HG02678 (cell line): ENCODE measurements at regions not wholly inside any gene's neighbourhood (a gene's known extent, or its start where the extent isn't known, plus 50 kb on each side); places are given as distances from the start of the nearest gene placed in this dataset.

ENCODE experiments used
- ATAC-seq: cut with Tn5 transposase; IDR thresholded peaks from one replicate; pipeline ENCODE4 v1.9.1; 2021; ENCODE audit warnings: mild to moderate bottlenecking, moderate library complexity; ENCODE audit not compliant: unreplicated experiment

- ATAC-seq, result no peak
Measured at GRCh38 chr1:239538239-239538988, 152.0 kb downstream of the CHRM3 start.

DNA sequence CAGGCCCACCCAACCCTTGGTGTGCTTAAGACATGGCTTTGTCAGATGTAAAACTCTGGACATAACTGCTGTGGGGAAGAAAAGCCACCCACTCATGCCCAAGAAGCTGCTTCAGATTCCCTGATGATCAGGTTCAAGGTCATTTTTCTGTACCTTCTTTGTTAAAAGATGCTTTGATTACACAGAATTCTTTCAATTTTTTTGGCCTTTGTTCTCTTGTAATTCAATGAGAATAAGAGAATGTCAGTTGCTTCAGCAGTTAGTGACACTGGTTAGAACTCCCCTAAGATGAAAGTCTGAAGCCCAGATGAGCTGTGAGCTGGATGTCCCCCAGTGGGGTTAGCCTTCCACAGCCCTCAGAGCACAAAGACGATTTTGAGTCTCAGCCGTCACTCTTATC lies 152.7 kb downstream of the CHRM3 start:
- ATAC-seq, result no peak

DNA sequence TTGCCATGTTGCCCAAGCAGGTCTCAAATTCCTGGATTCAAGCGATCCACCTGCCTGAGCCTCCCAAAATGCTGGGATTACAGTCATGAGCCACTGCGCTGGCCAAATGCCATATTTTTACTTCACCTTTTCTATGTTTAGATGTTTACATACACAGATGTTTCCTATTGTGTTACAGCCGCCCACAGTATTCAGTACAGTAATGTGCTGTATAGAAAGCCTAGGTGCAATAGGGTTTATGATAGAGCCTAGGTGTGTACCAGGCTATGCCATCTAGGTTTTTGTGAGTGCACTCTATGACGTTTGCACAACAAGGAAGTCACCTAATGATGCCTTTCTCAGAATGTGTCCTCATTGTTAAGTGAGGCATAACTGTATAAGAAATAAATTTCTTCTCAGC lies 153.4 kb downstream of the CHRM3 start:
- no peak for ATAC-seq

DNA sequence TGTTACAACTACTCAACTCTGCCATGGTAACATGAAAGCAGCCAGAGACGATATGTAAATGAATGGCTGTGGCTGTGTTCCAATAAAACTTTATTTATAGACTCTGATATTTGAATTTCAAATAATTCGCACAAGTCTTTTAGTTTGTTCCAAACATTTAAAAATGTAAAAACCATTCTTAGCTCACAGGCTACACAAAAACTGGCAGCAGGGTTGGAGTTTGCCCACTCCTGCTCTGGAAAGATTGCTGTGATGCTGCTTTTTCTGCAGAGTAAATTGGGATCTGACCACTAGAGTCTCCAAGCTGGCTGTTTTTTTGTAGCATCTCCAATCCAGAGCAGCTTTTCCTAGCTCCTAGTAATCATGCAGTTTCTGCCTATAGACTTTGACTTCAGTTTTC lies 157.5 kb downstream of the CHRM3 start:
- ATAC-seq, result no peak

DNA sequence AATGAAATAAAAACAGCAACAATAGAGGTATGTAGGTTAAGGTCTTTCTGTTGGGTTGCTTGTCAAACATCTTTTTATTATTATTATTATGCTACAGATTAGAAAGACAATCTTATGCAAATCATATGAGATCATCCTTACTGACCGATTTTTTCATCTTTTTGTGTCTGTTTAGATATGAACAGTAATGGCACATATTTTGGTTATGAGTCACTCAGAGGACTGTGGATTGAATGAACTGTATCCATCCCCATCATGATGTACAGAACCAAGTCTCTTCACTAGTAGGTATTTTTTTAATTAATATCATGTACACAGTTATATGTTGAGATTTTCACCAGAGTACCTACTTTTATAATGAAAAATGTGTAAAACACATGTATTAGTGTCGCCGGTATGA lies 159.1 kb downstream of the CHRM3 start:
- ATAC-seq, result no peak

- peak; percentile 61 for ATAC-seq
Measured at GRCh38 chr1:239547987-239548386, 161.6 kb downstream of the CHRM3 start.

- no peak for ATAC-seq
Measured at GRCh38 chr1:239550178-239550577, 163.8 kb downstream of the CHRM3 start.

- ATAC-seq, result no peak
Measured at GRCh38 chr1:239555350-239555749, 169.0 kb downstream of the CHRM3 start.

- no peak for ATAC-seq
Measured at GRCh38 chr1:239558559-239558958, 172.2 kb downstream of the CHRM3 start.

DNA sequence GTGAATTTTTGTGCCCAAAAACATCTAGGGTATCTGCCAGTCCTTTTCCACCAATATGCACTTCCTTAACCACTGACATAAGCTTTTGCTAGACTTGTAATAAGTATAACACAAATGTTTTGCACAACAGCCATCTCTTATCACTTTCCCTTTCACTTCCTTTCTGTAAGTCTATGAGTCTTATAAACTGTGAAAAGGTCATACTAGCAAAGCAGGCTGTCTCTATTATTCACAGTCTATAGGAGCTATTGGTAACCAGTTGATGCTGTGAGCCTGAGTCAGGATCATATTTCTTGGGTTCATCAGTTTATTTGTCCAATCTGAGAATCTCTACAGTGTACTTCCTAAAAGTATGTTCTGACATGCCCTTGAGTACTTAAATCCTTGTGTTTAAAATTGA lies 172.6 kb downstream of the CHRM3 start:
- no peak for ATAC-seq

GRCh38 chr1:239560921-239561320 lies 174.6 kb downstream of the CHRM3 start:
- ATAC-seq, result no peak

- ATAC-seq, result no peak
Measured at GRCh38 chr1:239562095-239562494, 175.7 kb downstream of the CHRM3 start.

GRCh38 chr1:239563681-239564080 lies 177.3 kb downstream of the CHRM3 start:
- no peak for ATAC-seq

DNA sequence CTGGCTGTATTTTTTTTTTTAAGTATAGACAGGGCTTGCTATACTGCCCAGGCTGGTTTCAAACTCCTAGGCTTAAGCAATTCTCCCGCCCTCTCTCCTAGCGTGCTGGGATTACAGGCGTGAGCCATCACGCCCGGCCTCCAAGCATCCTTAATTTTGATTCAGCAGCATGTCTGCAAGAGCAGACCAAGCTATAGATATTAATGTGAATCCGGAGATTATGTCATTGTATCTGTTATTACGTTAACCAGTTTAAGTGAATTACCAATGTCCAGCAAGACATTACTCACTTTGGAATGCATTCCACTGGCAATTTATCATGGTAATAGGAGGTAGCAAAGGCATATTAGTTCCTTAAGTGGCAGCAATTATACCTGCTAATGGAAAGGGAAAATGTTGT lies 179.7 kb downstream of the CHRM3 start:
- ATAC-seq, result no peak

GRCh38 chr1:239570878-239571277 lies 184.5 kb downstream of the CHRM3 start:
- ATAC-seq, result no peak

GRCh38 chr1:239572183-239572582 lies 185.8 kb downstream of the CHRM3 start:
- ATAC-seq, result no peak

DNA sequence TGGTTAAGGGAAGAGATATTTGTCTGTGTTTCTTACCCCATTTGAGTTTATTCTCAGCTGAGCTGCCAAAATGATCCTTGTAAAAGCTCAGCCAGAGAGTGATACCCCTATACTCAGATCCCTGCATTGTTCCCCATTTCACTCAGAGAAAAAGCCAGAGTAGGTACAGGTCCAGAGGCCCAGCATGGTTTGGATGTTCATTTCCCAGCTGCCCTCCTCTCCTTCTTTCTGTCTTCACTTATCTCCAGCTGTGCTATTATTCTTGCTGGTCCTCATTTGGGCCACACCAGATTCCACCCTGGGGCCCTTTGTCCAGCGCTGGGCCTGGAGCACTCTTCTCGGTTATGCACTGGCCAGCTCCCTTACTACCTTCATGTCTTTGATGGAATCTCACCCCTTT lies 187.7 kb downstream of the CHRM3 start:
- no peak for ATAC-seq

GRCh38 chr1:239575113-239575512 lies 188.7 kb downstream of the CHRM3 start:
- no peak for ATAC-seq

- no peak for ATAC-seq
Measured at GRCh38 chr1:239583536-239583935, 197.2 kb downstream of the CHRM3 start.

DNA sequence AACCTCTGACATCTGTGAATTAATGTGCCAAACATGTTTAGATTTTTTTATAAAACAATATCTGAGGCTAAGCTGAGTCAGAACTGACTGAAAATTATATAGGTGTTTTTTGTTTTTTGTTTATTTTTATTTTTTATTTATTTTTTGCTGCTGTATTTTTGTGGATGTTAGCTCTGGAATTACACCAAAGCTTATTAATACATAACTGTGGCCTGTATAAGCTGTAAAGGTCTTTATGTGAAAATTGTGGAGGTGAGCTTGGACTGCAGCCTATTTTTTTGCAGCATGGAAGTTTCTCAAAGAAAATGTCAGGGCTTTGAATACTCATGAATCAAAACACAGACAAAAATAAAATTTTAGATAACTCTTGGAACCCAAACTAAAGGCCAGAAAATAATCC lies 199.8 kb downstream of the CHRM3 start:
- ATAC-seq, result no peak

DNA sequence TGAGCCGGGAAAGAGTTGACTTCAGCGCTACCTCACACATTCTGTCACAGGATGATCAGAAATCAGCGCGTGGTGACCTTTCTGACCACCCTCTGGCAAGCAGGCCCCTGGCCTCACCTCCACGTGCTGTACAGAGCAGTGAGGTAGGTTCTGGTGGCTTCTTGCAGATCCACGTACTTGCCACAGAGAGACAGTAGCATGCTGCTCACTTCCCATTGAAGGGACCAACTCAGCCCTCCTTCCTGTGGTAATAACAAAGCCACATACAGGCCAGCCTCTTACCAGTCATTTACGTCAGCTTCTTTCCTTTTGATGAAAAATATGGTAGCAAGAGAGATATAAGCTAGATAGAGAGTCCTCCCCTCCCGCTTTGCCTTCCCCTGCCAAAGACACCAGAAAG lies 200.7 kb downstream of the CHRM3 start:
- no peak for ATAC-seq

DNA sequence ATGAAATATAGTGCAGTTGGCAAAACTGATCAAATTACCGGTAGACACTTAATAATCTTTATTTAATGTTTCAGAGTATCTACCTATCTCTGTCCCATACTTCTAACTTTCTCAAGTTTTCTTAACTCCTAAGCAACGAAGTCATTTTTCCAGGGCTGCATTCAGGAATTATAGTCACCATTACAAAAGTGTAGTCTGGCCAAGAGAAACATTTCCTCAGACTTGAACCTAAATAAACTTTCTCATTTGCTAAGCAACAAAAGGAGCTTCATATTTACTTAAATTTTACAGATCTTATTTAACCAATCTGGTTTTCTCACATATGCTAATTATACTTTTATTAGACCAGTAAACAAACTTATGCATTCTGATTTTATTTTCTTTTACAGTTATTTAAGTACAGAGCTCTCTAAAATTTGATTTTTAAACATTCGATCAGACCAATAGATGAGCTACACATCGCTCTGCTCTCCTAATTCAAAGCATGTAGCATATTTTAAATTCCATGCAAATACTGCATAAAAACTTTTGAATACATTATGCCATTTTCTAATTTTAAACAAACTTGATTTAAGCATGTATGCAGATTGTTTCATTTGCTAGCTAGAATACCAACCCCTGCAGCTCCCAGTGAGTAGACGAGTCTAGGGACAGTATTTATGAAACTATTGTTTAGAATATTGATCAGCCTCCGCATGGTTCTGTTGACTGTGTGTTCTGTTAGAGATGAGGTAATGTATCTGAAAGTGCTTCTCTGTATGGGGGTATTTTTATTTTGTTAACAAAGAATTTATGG lies 201.4 kb downstream of the CHRM3 start:
- no peak for ATAC-seq
